Smooth muscle cell (in vitro differentiated cells): ENCODE measurements at regions not wholly inside any gene's neighbourhood (a gene's known extent, or its start where the extent isn't known, plus 50 kb on each side); places are given as distances from the start of the nearest gene placed in this dataset.

Source experiments
- DNase-seq: peaks from one replicate; lab custom pipeline; 2025; ENCODE audit not compliant: unreplicated experiment; lab: John Stamatoyannopoulos, UW
- H2AFZ ChIP-seq: fragments of 200-600 bp; sonication (generic); 2 replicates; pipeline ENCODE4 v1.6.0; 2016; ENCODE audit warnings: antibody characterized with exemption, low read depth, mild to moderate bottlenecking
- H3F3A ChIP-seq: fragments of 200-600 bp; sonication (generic); 2 replicates; pipeline ENCODE4 v1.6.0; 2017; ENCODE audit warnings: antibody characterized with exemption, low read depth
- H3K27ac ChIP-seq: fragments of 200-600 bp; sonication (generic); 2 replicates; pipeline ENCODE4 v1.5.1; 2016; ENCODE audit warnings: low read depth, mild to moderate bottlenecking
- H3K27me3 ChIP-seq: fragments of 200-600 bp; sonication (generic); 2 replicates; pipeline ENCODE4 v1.6.1; 2016; ENCODE audit warnings: low read depth, mild to moderate bottlenecking
- H3K36me3 ChIP-seq: fragments of 200-600 bp; sonication (generic); 2 replicates; pipeline ENCODE4 v1.5.1; 2016; ENCODE audit warnings: low read depth
- H3K4me1 ChIP-seq: fragments of 200-600 bp; sonication (generic); 2 replicates; pipeline ENCODE4 v1.5.1; 2016; ENCODE audit warnings: low read depth
- H3K4me2 ChIP-seq: fragments of 200-600 bp; sonication (generic); 2 replicates; pipeline ENCODE4 v1.6.0; 2016; ENCODE audit warnings: mild to moderate bottlenecking
- H3K4me3 ChIP-seq: fragments of 200-600 bp; sonication (generic); 2 replicates; pipeline ENCODE4 v1.5.1; 2016; ENCODE audit warnings: mild to moderate bottlenecking
- H3K79me2 ChIP-seq: fragments of 200-600 bp; sonication (generic); 2 replicates; pipeline ENCODE4 v1.6.0; 2016; ENCODE audit warnings: low read depth, mild to moderate bottlenecking
- H3K9ac ChIP-seq: fragments of 200-600 bp; sonication (generic); 2 replicates; pipeline ENCODE4 v1.6.0; 2016; ENCODE audit warnings: low read depth
- H3K9me3 ChIP-seq: fragments of 200-600 bp; sonication (generic); replicated peaks from 2 replicates; pipeline ENCODE4 v1.5.1; 2016; ENCODE audit warnings: low read depth
- H4K20me1 ChIP-seq: fragments of 200-600 bp; sonication (generic); 2 replicates; pipeline ENCODE4 v1.6.0; 2016; ENCODE audit warnings: low read depth
- WGBS: methylation state at CpG from one replicate; pipeline ENCODE4 v1.1.7; 2016; ENCODE audit warnings: low lambda C conversion rate; 5-methylcytosine and 5-hydroxymethylcytosine counted together
- TF ChIP-seq, protein P1 (sequence below): fragments of 200-600 bp; sonication (generic); IDR thresholded peaks from 2 replicates; pipeline ENCODE4 v1.5.1; 2017; ENCODE audit warnings: borderline replicate concordance, mild to moderate bottlenecking, antibody characterized with exemption; ENCODE audit not compliant: insufficient read depth, poor library complexity, severe bottlenecking

DNA sequence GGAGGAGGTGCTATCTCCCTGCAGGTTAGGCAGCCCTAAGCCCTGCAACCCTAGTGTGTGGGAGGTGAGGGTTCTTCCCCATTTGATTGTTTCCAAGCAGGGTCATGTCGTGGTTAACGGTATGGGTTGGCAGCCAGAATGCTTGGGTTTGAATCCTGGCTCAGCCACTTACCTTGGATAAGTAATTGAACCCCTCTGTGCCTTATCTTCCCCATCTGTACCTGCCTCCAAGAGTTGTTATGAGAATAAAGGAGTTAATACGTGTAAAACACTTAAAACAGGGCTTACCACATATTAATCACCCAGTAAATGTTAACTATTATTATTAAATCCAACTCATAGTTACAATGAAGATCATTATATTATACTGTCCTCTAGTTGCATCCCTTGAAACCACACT, 52.2 kb upstream of the SPATA31E1 start:
- H3K9me3 ChIP-seq: no peaks in the 10 kb centered on the region
- H3F3A ChIP-seq: no peaks in the 10 kb centered on the region
- DNase-seq: no peak
- H4K20me1 ChIP-seq: no peaks in the 10 kb centered on the region
- H3K4me2 ChIP-seq: no peak overlapping the region
- WGBS: 79% methylated on average over 3 of the region's 3 CpGs
- H3K4me1 ChIP-seq: no peaks in the 10 kb centered on the region
- H3K79me2 ChIP-seq: no peaks in the 10 kb centered on the region
- no peak overlapping the region for H3K9ac ChIP-seq
- TF ChIP-seq, protein P1, sequence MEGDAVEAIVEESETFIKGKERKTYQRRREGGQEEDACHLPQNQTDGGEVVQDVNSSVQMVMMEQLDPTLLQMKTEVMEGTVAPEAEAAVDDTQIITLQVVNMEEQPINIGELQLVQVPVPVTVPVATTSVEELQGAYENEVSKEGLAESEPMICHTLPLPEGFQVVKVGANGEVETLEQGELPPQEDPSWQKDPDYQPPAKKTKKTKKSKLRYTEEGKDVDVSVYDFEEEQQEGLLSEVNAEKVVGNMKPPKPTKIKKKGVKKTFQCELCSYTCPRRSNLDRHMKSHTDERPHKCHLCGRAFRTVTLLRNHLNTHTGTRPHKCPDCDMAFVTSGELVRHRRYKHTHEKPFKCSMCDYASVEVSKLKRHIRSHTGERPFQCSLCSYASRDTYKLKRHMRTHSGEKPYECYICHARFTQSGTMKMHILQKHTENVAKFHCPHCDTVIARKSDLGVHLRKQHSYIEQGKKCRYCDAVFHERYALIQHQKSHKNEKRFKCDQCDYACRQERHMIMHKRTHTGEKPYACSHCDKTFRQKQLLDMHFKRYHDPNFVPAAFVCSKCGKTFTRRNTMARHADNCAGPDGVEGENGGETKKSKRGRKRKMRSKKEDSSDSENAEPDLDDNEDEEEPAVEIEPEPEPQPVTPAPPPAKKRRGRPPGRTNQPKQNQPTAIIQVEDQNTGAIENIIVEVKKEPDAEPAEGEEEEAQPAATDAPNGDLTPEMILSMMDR: no peak
- no peak overlapping the region for H2AFZ ChIP-seq
- no peaks in the 10 kb centered on the region for H3K36me3 ChIP-seq
- H3K4me3 ChIP-seq: no peak overlapping the region
- H3K27me3 ChIP-seq: no peaks in the 10 kb centered on the region
- no peak overlapping the region for H3K27ac ChIP-seq

DNA sequence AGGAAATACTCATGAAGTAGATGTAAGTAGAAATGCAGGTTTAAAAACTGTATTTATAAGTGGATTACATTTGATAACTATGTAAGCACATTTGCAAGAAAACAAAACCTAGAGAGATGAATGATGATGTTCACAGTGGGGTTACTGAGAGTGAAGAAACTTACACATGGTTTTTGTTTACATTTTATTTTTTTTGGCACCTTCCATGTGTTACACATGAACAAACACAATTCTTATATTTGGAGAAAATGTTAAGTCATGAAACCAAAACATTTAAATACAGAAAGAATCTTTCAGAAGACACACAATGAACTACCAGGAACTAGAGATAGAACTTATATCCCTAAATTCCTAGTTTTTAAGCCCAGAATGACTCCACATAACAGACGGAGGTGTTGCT, 51.5 kb upstream of the SPATA31E1 start:
- no peaks in the 10 kb centered on the region for H3K27me3 ChIP-seq
- H3K27ac ChIP-seq: no peak overlapping the region
- H2AFZ ChIP-seq: no peak overlapping the region
- TF ChIP-seq, protein P1: no peak
- no peaks in the 10 kb centered on the region for H3K36me3 ChIP-seq
- H3F3A ChIP-seq: no peaks in the 10 kb centered on the region
- no peak for DNase-seq
- no peaks in the 10 kb centered on the region for H3K9me3 ChIP-seq
- H3K4me2 ChIP-seq: no peak overlapping the region
- H3K4me3 ChIP-seq: no peak overlapping the region
- no peaks in the 10 kb centered on the region for H3K79me2 ChIP-seq
- 92% methylated on average over 1 of the region's 1 CpG for WGBS
- H4K20me1 ChIP-seq: no peaks in the 10 kb centered on the region
- no peaks in the 10 kb centered on the region for H3K4me1 ChIP-seq
- no peak overlapping the region for H3K9ac ChIP-seq
